SK-N-SH treated with all-trans-retinoic acid at 6 μM for 48 hours (cell line): ENCODE measurements at regions not wholly inside any gene's neighbourhood (a gene's known extent, or its start where the extent isn't known, plus 50 kb on each side); places are given as distances from the start of the nearest gene placed in this dataset.

Experiments
- ATAC-seq: fragments of 200-7000 bp; cut with Tn5 transposase; 3 replicates; pipeline ENCODE4 v1.9.1; 2020; ENCODE audit warnings: mild to moderate bottlenecking, moderate library complexity
- ARNTL ChIP-seq: fragments of 450-650 bp; formaldehyde crosslinking; IDR thresholded peaks from 2 replicates; pipeline ENCODE4 v1.5.0; 2020; ENCODE audit warnings: low read depth, mild to moderate bottlenecking, moderate library complexity, borderline replicate concordance
- BACH2 ChIP-seq: fragments of 250-450 bp; sonication (Bioruptor Pico); IDR thresholded peaks from 2 replicates; pipeline ENCODE4 v1.9.0; 2021; ENCODE audit warnings: mild to moderate bottlenecking, borderline replicate concordance
- GLIS3 ChIP-seq: fragments of 250-450 bp; sonication (Bioruptor Pico); IDR thresholded peaks from 2 replicates; pipeline ENCODE4 v1.5.0; 2020; ENCODE audit warnings: mild to moderate bottlenecking, moderate library complexity
- ISL1 ChIP-seq: fragments of 250-450 bp; sonication (Bioruptor Pico); IDR thresholded peaks from 2 replicates; pipeline ENCODE4 v2.1.2; 2022; ENCODE audit warnings: mild to moderate bottlenecking, moderate library complexity
- OSR1 ChIP-seq: fragments of 250-450 bp; sonication (Bioruptor Pico); IDR thresholded peaks from 2 replicates; pipeline ENCODE4 v1.8.0; 2022; ENCODE audit warnings: moderate library complexity, mild to moderate bottlenecking, inconsistent platforms
- PPARA ChIP-seq: fragments of 250-450 bp; sonication (Bioruptor Pico); IDR thresholded peaks from 2 replicates; pipeline ENCODE4 v1.5.0; 2020; ENCODE audit warnings: mild to moderate bottlenecking, borderline replicate concordance
- RARB ChIP-seq: fragments of 250-450 bp; sonication (Bioruptor Pico); IDR thresholded peaks from 2 replicates; pipeline ENCODE4 v1.8.0; 2021; ENCODE audit warnings: mild to moderate bottlenecking, moderate library complexity
- TCF4 ChIP-seq: fragments of 250-450 bp; sonication (Bioruptor Pico); IDR thresholded peaks from 2 replicates; pipeline ENCODE4 v1.8.0; 2021; ENCODE audit warnings: mild to moderate bottlenecking, moderate library complexity, borderline replicate concordance
- ZC3H10 ChIP-seq: fragments of 250-450 bp; sonication (Bioruptor Pico); IDR thresholded peaks from 2 replicates; pipeline ENCODE4 v1.5.1; 2021; ENCODE audit warnings: mild to moderate bottlenecking, moderate library complexity
- ZFP30 ChIP-seq: fragments of 450-650 bp; formaldehyde crosslinking; IDR thresholded peaks from 2 replicates; pipeline ENCODE4 v1.5.0; 2022; ENCODE audit warnings: mild to moderate bottlenecking, moderate library complexity
- ZNF565 ChIP-seq: fragments of 450-650 bp; formaldehyde crosslinking; conservative IDR thresholded peaks from 2 replicates; pipeline ENCODE4 v1.5.0; 2020; ENCODE audit warnings: low read depth, mild to moderate bottlenecking, moderate library complexity
- ZNF70 ChIP-seq: fragments of 450-650 bp; formaldehyde crosslinking; IDR thresholded peaks from 2 replicates; pipeline ENCODE4 v1.5.0; 2020; ENCODE audit warnings: mild to moderate bottlenecking, moderate library complexity
- ZNF8 ChIP-seq: fragments of 450-650 bp; formaldehyde crosslinking; IDR thresholded peaks from 2 replicates; pipeline ENCODE4 v1.5.0; 2020; ENCODE audit warnings: mild to moderate bottlenecking, moderate library complexity
- TF ChIP-seq, protein P1 (sequence below): fragments of 250-450 bp; sonication (Bioruptor Pico); IDR thresholded peaks from 2 replicates; pipeline ENCODE4 v1.5.1; 2020; ENCODE audit warnings: low read depth, mild to moderate bottlenecking, moderate library complexity
- TF ChIP-seq, protein P2 (sequence below): fragments of 250-450 bp; sonication (Bioruptor Pico); IDR thresholded peaks from 2 replicates; pipeline ENCODE4 v1.5.1; 2021; ENCODE audit warnings: mild to moderate bottlenecking, moderate library complexity
- TF ChIP-seq, protein P3 (sequence below): fragments of 250-450 bp; sonication (Bioruptor Pico); IDR thresholded peaks from 2 replicates; pipeline ENCODE4 v1.8.0; 2021; ENCODE audit warnings: low read depth, mild to moderate bottlenecking, moderate library complexity, borderline replicate concordance
- TF ChIP-seq, protein P4 (sequence below): fragments of 250-450 bp; sonication (Bioruptor Pico); IDR thresholded peaks from 2 replicates; pipeline ENCODE4 v1.8.0; 2020; ENCODE audit warnings: mild to moderate bottlenecking, moderate library complexity, borderline replicate concordance
- TF ChIP-seq, protein P5 (sequence below): fragments of 250-450 bp; sonication (Bioruptor Pico); IDR thresholded peaks from 2 replicates; pipeline ENCODE4 v1.5.0; 2020; ENCODE audit warnings: mild to moderate bottlenecking, moderate library complexity

DNA sequence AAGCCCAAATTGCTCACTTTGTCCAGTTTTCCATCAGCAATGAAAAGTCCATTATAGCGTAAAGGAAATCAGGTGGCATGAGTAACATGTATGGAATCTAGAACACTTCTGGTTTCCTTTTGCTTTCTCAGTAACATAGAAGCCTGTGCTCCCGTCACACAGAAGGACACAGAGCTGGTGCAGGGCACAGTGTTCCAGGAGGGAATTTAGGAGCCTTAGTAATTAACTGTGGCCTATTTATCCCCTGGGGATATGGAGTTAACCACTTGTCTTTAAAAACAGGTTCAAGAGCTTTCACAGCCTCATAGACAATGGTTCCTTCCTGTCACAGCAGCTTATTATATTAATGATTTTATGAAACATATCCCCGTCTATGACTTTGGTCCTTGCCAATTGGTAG lies 189.9 kb downstream of the NEBL start (continued):
- TF ChIP-seq, protein P1, sequence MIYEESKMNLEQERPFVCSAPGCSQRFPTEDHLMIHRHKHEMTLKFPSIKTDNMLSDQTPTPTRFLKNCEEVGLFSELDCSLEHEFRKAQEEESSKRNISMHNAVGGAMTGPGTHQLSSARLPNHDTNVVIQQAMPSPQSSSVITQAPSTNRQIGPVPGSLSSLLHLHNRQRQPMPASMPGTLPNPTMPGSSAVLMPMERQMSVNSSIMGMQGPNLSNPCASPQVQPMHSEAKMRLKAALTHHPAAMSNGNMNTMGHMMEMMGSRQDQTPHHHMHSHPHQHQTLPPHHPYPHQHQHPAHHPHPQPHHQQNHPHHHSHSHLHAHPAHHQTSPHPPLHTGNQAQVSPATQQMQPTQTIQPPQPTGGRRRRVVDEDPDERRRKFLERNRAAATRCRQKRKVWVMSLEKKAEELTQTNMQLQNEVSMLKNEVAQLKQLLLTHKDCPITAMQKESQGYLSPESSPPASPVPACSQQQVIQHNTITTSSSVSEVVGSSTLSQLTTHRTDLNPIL (CRISPR knock-in tag): no peak

DNA sequence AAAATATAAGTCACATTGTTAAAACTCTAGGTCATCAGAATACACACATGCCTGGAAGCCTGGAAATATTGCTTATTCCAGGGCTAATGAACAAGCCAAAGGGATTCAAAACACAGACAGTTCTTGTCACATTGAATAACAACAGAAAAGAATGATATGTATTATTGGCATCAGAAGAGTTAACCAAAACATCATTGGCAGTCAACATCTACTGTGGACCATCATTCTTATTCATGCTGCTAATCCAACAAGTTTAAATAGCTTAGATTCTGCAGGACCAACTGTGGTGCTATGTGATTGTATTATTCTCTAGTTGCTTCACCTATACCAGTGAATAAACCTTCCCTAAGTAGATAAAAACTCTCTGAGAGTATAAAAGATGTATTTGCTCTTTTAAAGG lies 198.3 kb downstream of the NEBL start:
- ATAC-seq: no peak
- TF ChIP-seq, protein P1 (CRISPR knock-in tag): no peak
- TF ChIP-seq BACH2 (CRISPR knock-in tag): no peak
- TF ChIP-seq TCF4: no peak
- TF ChIP-seq, protein P2, sequence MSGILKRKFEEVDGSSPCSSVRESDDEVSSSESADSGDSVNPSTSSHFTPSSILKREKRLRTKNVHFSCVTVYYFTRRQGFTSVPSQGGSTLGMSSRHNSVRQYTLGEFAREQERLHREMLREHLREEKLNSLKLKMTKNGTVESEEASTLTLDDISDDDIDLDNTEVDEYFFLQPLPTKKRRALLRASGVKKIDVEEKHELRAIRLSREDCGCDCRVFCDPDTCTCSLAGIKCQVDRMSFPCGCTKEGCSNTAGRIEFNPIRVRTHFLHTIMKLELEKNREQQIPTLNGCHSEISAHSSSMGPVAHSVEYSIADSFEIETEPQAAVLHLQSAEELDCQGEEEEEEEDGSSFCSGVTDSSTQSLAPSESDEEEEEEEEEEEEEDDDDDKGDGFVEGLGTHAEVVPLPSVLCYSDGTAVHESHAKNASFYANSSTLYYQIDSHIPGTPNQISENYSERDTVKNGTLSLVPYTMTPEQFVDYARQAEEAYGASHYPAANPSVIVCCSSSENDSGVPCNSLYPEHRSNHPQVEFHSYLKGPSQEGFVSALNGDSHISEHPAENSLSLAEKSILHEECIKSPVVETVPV: no peak
- no peak for TF ChIP-seq RARB (CRISPR knock-in tag)
- no peak for TF ChIP-seq GLIS3
- no peak for TF ChIP-seq ISL1 (CRISPR knock-in tag)
- TF ChIP-seq, protein P3, sequence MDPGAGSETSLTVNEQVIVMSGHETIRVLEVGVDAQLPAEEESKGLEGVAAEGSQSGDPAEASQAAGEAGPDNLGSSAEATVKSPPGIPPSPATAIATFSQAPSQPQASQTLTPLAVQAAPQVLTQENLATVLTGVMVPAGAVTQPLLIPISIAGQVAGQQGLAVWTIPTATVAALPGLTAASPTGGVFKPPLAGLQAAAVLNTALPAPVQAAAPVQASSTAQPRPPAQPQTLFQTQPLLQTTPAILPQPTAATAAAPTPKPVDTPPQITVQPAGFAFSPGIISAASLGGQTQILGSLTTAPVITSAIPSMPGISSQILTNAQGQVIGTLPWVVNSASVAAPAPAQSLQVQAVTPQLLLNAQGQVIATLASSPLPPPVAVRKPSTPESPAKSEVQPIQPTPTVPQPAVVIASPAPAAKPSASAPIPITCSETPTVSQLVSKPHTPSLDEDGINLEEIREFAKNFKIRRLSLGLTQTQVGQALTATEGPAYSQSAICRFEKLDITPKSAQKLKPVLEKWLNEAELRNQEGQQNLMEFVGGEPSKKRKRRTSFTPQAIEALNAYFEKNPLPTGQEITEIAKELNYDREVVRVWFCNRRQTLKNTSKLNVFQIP (CRISPR knock-in tag): no peak
- TF ChIP-seq OSR1 (CRISPR knock-in tag): no peak
- no peak for TF ChIP-seq PPARA
- TF ChIP-seq, protein P4, sequence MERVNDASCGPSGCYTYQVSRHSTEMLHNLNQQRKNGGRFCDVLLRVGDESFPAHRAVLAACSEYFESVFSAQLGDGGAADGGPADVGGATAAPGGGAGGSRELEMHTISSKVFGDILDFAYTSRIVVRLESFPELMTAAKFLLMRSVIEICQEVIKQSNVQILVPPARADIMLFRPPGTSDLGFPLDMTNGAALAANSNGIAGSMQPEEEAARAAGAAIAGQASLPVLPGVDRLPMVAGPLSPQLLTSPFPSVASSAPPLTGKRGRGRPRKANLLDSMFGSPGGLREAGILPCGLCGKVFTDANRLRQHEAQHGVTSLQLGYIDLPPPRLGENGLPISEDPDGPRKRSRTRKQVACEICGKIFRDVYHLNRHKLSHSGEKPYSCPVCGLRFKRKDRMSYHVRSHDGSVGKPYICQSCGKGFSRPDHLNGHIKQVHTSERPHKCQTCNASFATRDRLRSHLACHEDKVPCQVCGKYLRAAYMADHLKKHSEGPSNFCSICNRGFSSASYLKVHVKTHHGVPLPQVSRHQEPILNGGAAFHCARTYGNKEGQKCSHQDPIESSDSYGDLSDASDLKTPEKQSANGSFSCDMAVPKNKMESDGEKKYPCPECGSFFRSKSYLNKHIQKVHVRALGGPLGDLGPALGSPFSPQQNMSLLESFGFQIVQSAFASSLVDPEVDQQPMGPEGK (CRISPR knock-in tag): no peak

DNA sequence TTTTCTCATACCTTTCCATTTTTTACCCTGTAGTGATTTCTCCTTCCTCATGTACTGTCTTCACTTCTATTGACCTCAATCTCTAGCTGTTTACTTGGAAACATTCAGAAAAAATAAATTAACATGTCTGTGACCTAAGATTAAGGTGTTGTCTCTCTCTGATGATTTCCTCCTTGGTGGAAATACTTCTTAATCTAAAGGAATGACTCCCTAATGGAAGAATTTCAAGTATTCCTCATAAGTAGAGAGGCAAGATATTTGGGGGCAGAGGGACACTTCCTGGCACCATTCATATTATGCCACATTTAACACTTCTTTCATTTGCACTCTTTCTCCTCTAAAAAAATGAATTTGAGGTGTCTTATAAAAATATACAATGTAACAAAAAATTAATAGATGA lies 202.8 kb downstream of the NEBL start:
- ATAC-seq: no peak
- TF ChIP-seq ZNF70 (CRISPR knock-in tag) (no peak), ISL1 (CRISPR knock-in tag) (no peak), RARB (CRISPR knock-in tag) (no peak), OSR1 (CRISPR knock-in tag) (no peak), ARNTL (CRISPR knock-in tag) (no peak), ZC3H10 (CRISPR knock-in tag) (no peak), TCF4 (no peak), ZFP30 (CRISPR knock-in tag) (no peak), ZNF8 (CRISPR knock-in tag) (no peak), ZNF565 (no peak), GLIS3 (no peak)
- TF ChIP-seq, protein P5, sequence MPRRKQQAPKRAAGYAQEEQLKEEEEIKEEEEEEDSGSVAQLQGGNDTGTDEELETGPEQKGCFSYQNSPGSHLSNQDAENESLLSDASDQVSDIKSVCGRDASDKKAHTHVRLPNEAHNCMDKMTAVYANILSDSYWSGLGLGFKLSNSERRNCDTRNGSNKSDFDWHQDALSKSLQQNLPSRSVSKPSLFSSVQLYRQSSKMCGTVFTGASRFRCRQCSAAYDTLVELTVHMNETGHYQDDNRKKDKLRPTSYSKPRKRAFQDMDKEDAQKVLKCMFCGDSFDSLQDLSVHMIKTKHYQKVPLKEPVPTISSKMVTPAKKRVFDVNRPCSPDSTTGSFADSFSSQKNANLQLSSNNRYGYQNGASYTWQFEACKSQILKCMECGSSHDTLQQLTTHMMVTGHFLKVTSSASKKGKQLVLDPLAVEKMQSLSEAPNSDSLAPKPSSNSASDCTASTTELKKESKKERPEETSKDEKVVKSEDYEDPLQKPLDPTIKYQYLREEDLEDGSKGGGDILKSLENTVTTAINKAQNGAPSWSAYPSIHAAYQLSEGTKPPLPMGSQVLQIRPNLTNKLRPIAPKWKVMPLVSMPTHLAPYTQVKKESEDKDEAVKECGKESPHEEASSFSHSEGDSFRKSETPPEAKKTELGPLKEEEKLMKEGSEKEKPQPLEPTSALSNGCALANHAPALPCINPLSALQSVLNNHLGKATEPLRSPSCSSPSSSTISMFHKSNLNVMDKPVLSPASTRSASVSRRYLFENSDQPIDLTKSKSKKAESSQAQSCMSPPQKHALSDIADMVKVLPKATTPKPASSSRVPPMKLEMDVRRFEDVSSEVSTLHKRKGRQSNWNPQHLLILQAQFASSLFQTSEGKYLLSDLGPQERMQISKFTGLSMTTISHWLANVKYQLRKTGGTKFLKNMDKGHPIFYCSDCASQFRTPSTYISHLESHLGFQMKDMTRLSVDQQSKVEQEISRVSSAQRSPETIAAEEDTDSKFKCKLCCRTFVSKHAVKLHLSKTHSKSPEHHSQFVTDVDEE: no peak
- TF ChIP-seq, protein P1 (CRISPR knock-in tag): no peak
- TF ChIP-seq, protein P2: no peak
